PC-9 (cell line): ENCODE measurements at regions not wholly inside any gene's neighbourhood (a gene's known extent, or its start where the extent isn't known, plus 50 kb on each side); places are given as distances from the start of the nearest gene placed in this dataset.

Experiments used
- CTCF ChIP-seq: fragments of 200-600 bp; sonication (generic); conservative IDR thresholded peaks from 2 replicates; pipeline ENCODE4 v1.6.1; 2017; ENCODE audit warnings: mixed run types, antibody characterized with exemption, mild to moderate bottlenecking, moderate library complexity
- EZH2 ChIP-seq: fragments of 200-600 bp; sonication (generic); IDR thresholded peaks from 2 replicates; pipeline ENCODE4 v1.8.0; 2017; ENCODE audit warnings: antibody characterized with exemption, low read depth

- TF ChIP-seq CTCF (no peak), EZH2 (no peak)
These were observed 101.3 kb downstream of the NR2F2 start for GRCh38 chr15:96431786-96432185.
